HuH-7 (cell line): ENCODE measurements at regions not wholly inside any gene's neighbourhood (a gene's known extent, or its start where the extent isn't known, plus 50 kb on each side); places are given as distances from the start of the nearest gene placed in this dataset.
A peak's percentile ranks its signal among the peaks of the same experiment; 100 is the strongest.
"Not testable (repeated sequence)": the region's sequence is repeated elsewhere in the genome, so short reads cannot be mapped to it uniquely, and the experiment has no call there.

Experiments
- DNase-seq: peaks from one replicate; pipeline ENCODE4 v3.0.0; 2011; ENCODE audit warnings: low spot score

GRCh38 chr17:71440513-71440912, 680.3 kb upstream of the SOX9 start:
- DNase-seq, result no peak

- no peak for DNase-seq
Observed at GRCh38 chr17:71441098-71441497, 679.7 kb upstream of the SOX9 start.

GRCh38 chr17:71444078-71444477, 676.7 kb upstream of the SOX9 start:
- DNase-seq, result no peak

- DNase-seq, result no peak
Observed at GRCh38 chr17:71446645-71447437, 674.0 kb upstream of the SOX9 start.

GRCh38 chr17:71447644-71448043, 673.2 kb upstream of the SOX9 start:
- DNase-seq, result no peak

GRCh38 chr17:71450657-71451056, 670.2 kb upstream of the SOX9 start:
- DNase-seq, result not testable (repeated sequence)

GRCh38 chr17:71453876-71454422, 666.9 kb upstream of the SOX9 start:
- DNase-seq, result no peak

GRCh38 chr17:71455219-71455618, 665.6 kb upstream of the SOX9 start:
- DNase-seq, result no peak

GRCh38 chr17:71458322-71458721, 662.5 kb upstream of the SOX9 start:
- DNase-seq, result no peak

- DNase-seq, result peak; percentile 2
Observed at GRCh38 chr17:71460943-71461342, 659.9 kb upstream of the SOX9 start.

GRCh38 chr17:71461498-71462169, 659.2 kb upstream of the SOX9 start:
- no peak for DNase-seq

GRCh38 chr17:71464241-71464640, 656.6 kb upstream of the SOX9 start:
- DNase-seq, result no peak

- DNase-seq, result no peak
Observed at GRCh38 chr17:71464751-71465150, 656.1 kb upstream of the SOX9 start.

GRCh38 chr17:71467719-71468118, 653.1 kb upstream of the SOX9 start:
- DNase-seq, result no peak

GRCh38 chr17:71470062-71470461, 650.8 kb upstream of the SOX9 start:
- no peak for DNase-seq

GRCh38 chr17:71472809-71473789, 647.7 kb upstream of the SOX9 start:
- peak; percentile 36 for DNase-seq

GRCh38 chr17:71477356-71477755, 643.5 kb upstream of the SOX9 start:
- no peak for DNase-seq

GRCh38 chr17:71480099-71480498, 640.7 kb upstream of the SOX9 start:
- no peak for DNase-seq

GRCh38 chr17:71482625-71483024, 638.2 kb upstream of the SOX9 start:
- DNase-seq, result no peak

- DNase-seq, result no peak
Observed at GRCh38 chr17:71484546-71484945, 636.3 kb upstream of the SOX9 start.

- DNase-seq, result no peak
Observed at GRCh38 chr17:71485426-71485825, 635.4 kb upstream of the SOX9 start.

- DNase-seq, result no peak
Observed at GRCh38 chr17:71486261-71486660, 634.6 kb upstream of the SOX9 start.
